HG02678 (cell line): ENCODE measurements at regions not wholly inside any gene's neighbourhood (a gene's known extent, or its start where the extent isn't known, plus 50 kb on each side); places are given as distances from the start of the nearest gene placed in this dataset.

ENCODE experiments used
- ATAC-seq: cut with Tn5 transposase; IDR thresholded peaks from one replicate; pipeline ENCODE4 v1.9.1; 2021; ENCODE audit warnings: mild to moderate bottlenecking, moderate library complexity; ENCODE audit not compliant: unreplicated experiment

DNA sequence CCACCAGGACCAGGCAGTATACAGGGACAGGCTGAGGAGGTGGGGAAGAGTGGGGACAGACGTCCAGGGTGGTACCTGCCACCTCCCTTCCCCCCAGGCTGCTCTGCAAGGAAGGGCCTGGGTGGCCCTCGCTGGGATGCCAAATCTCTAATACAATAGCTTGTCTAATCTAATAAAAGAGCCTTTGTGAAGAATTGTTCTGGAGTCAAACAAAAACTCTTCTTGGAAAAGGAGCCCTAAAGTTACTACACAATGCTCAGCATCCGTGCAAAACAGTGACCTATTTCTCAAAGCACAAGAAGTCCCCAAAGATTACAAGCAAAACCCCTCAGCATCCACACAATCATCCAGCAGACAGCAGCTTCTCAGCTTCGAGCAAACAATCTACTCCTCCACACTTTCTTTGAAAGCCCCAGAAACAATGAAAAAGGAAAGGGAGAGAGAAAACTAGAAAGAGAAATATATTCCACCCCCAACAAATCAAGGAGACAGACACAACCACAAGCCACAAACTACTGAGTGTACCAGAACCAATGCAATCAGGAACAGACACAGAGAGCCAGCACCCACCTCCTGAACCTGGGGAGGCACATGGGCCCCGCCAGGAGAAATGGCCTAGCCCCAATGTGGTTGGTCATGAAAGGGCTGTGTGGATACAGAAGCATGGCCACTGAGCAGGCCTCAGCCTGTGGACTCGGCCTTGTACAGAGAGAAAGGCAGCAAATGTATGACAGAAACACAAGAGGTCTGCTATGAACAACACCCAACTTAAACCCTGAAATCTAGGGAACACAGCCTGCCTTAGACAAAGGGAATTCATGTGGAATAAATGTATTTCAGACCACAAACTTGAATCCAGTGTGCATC is 177.1 kb upstream of the CHRNA7 start:
- ATAC-seq, result no peak

- no peak for ATAC-seq
These were observed 173.7 kb upstream of the CHRNA7 start for GRCh38 chr15:31856581-31856980.

GRCh38 chr15:31857194-31857593 is 173.1 kb upstream of the CHRNA7 start:
- no peak for ATAC-seq

- no peak for ATAC-seq
These were observed 172.3 kb upstream of the CHRNA7 start for GRCh38 chr15:31858026-31858425.

GRCh38 chr15:31866248-31866647 is 164.1 kb upstream of the CHRNA7 start:
- ATAC-seq, result no peak

DNA sequence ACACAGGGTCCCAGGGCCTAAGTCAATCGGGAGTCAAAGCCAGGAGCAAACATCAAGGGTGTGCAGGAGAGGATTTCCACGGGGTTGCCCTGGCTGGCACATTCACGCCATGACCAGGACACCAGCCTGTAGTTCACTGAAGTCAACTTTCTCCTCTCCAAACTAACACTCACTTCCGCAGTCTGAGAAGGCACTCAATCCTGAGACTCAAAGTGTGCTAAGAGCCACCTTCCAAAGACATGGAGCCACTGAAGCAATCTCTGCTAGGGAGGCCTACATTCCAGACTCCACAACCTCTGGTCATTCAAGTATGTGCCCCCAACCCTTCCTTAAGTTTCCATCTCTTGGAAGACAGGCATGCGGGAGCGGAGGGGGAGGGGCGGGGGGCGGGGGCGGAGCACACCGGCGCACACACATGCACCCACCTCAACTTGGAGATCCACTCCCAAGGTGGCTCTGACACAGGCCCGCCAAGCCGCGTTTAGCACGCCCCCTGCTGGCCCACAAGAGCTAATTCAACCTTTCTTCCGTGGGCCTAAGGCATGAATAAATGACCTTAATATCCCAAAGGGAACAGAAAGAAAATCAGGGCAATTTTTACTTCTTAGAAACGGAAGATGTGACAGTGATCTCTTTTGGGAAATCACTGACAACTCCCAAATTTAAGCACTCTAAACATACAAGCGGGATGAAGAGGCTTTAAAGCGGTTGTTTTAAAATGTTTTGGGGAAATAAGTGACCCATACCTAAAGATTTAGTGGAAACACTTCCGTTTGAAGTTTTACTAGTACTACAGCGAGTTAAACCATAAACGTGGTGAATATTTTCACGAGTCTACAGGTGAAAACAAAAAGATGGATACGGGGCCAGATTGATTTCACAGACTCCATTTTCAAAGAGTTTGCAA is 162.5 kb upstream of the CHRNA7 start:
- ATAC-seq, result peak; percentile 24

DNA sequence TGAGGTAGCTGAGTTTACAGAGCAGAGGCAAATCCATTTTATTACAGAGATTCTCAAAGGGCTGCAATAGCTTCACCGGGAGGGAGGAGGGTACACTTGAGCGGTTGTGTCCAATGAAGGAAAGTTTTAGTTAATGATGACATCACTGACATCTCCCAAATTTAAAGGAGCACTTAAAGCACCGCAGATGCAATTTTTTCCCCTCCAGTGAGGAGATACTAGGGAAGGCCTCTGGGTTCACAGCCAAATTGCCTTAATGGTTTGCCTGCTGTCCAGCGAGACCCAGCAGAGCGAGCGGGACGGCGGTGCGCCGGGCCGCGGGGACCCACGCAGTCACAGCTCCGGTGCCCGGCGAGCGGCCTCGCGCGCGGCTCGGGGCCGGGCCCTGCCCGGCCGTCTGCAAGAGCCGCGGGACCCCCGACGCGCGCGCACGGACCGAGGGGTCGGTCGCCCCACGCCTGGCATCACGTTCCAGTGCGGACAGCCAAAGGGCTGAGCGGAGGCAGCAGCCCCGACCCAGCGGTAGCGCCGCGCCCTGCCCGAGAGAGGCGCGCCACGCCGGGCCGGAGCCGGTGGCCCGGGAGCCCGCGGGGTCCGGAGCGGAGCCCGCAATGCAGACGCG is 160.5 kb upstream of the CHRNA7 start:
- no peak for ATAC-seq

- ATAC-seq, result peak; percentile 92
These were observed 159.8 kb upstream of the CHRNA7 start, which contains the start of gene OTUD7A for GRCh38 chr15:31870328-31871165. TSS of gene OTUD7A (minus strand) at chr15:31870673.

DNA sequence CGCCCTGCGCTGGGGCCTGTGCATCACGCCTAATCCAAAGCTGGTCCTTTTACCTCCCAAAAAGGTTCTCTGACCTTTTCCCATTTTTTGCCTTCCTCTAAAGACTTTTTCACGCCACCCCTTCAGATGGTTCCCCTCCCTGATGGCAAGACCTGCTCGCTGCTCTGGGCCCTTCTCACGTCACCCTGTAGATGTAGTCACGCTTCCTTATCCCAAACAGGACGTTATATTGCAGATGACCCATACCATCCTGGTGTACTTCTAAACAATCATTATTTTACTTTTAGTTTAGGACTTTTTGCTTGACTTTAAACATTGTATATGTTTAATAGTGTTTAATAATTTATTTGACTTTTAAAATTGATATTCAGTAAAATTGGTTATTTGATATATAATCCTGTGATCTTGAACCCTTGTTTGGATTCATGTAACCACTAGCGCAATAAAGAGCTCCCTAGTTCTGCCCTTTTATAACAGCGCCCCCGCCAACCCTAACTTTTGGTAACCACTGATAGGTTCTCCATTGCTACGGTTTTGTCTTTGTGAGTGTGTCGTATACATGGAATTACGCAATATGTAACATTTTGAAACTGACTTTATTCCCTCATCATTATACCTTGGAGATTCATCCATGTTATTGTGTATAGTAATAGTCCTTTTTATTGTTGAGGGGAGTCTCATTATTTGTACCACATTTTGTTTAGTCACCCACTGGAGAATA is 159.0 kb upstream of the CHRNA7 start:
- no peak for ATAC-seq

- ATAC-seq, result no peak
These were observed 158.4 kb upstream of the CHRNA7 start for GRCh38 chr15:31871887-31872281.

DNA sequence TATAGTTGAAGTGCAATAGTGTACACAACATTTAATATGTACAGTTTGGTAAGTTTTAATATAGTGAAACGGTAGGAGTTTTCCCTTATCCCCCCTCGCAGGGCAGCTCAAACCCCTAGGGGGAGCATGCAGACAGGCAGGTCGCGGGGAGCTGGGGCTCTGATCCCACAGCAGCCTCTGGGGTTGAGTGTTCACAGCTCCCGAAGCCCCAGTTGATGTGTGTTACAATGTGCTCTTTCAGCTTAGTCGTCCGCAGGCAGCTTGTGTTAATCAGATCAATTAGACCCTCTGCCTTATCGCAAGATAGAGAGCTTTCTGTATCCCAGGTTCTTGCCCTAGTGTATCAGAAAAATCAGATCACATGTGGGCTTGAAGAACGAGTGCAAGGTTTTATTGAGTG is 143.1 kb upstream of the CHRNA7 start:
- ATAC-seq, result no peak

DNA sequence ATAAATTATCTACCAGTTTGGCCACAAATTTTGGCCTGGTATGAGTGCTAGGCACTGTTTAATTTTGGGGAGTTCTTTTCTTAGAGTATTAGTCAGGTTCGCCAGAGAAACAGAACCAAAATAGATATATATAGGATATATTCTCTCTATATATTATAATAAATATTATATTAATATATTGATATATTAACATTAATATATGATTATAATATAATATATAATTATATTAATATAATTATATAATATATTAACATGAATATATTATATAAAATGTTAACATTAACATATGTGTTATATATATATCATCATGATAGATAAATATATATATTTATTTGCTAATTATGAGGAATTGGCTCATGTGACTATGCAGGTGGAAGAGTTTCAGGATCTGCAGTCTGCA is 137.8 kb upstream of the CHRNA7 start:
- ATAC-seq, result no peak

- no peak for ATAC-seq
These were observed 136.5 kb upstream of the CHRNA7 start for GRCh38 chr15:31893780-31894179.

DNA sequence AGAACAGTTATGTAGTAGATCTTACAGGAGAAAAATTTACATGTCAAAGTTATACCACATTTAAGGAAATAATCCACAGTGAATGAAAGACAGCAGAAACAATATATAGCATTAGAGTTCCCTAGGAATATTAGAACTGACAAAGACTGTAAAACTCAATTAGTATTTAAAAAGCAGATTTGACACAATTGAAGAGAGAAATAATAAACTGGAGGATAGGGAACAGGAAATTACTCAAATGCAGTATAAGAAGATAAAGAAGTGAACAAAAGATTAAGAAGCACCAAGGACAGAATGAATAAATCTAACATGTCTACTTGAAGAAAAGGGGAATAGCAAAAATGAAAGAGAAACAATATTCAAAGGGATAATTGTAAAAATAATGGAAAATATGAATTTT is 132.6 kb upstream of the CHRNA7 start:
- no peak for ATAC-seq

DNA sequence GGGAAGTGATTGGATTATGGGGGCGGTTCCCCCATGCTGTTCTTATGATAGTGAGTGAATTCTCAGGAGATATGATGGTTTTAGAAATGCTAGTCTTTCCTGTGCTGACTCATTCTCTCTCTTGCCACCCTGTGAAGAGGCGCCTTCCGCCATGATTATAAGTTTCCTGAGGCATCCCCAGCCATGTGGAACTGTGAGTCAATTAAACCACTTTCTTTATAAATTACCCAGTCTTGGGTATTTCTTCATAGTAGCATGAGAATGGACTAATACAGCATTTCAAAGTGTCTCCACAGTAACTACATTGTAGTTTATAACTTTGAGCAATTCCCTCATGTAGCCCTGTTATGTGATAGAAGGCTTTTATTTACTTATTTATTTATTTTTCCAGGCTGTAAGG is 128.8 kb upstream of the CHRNA7 start:
- no peak for ATAC-seq

DNA sequence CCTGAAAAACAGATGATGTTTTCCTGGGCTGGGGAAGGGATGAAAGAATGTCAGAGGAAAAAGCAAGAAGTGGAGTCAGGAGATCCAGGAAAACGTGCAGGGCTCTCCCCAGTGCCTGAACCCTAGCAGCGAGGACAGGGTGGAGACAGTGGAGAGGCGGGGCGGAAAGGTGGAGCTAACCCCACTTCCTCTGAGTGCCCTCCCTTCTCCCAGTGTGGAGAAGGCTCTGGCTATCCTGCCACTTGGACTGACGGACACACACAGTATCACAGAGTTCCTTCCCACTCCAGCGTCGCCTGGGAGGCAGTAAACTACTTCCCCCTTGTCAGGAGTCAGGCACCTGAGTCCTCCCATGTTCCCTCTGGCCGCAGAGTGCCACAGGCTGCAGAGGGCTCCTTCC is 125.3 kb upstream of the CHRNA7 start:
- no peak for ATAC-seq

GRCh38 chr15:31925541-31925940 is 104.8 kb upstream of the CHRNA7 start:
- no peak for ATAC-seq

DNA sequence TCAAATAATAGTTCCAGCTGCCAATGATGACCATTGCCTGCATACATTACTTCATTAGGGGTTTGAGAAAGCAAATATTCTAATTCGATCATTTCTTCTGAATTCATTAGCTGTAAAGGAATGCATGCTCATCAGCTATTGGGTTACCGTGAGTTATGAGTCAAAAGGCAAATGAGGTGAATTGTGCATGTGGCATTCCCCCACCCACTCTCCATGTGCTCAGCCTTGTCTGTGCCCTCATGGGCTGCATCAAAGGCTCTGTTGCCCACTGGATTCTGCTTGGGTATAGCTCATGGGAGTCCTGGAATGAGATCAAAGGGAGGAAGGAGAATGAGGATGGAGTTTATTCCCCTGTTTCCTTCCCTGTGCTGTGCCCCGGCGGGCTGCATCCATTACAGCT is 99.3 kb upstream of the CHRNA7 start:
- ATAC-seq, result no peak

DNA sequence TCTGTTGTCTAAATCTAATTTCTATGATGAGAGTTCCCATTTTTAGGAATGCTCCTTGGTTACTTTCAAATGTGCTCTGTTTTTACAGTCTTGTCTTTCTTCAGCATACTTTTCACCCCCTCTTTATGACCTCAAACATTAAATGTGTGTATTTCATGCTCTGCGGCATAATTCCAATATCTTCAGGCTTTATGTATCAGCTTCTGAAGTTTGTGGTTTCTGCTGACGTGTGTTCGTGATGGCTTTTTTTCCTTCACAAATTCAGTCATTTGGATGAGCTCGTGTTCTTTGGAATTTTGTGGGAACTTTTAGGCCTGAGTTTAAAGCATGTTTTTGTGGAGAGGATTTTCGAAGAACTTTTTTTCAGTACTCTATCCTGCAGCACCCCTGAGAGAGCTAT is 97.7 kb upstream of the CHRNA7 start:
- no peak for ATAC-seq

GRCh38 chr15:31934821-31935220 is 95.5 kb upstream of the CHRNA7 start:
- ATAC-seq, result no peak
